Activated CD4-positive, alpha-beta memory T cell treated with anti-CD3 and anti-CD28 coated beads, Interleukin-2, amount 10 ng/mL, durations not matched to agents 7 days and 5 days (primary cell): ENCODE measurements at regions not wholly inside any gene's neighbourhood (a gene's known extent, or its start where the extent isn't known, plus 50 kb on each side); places are given as distances from the start of the nearest gene placed in this dataset.
"Not testable (repeated sequence)": the region's sequence is repeated elsewhere in the genome, so short reads cannot be mapped to it uniquely, and the experiment has no call there.

Experiments used
- CTCF ChIA-PET: fragments of 350-600 bp; sonication (Branson Sonifier 250); formaldehyde crosslinking; loops from one replicate; lab custom pipeline; 2021; ENCODE audit warnings: antibody characterized with exemption, inconsistent platforms; lab: Charles Lee
- POLR2A ChIA-PET: fragments of 350-600 bp; sonication (Branson Sonifier 250); formaldehyde crosslinking; loops from one replicate; lab custom pipeline; 2021; ENCODE audit warnings: antibody characterized with exemption; lab: Charles Lee
- DNase-seq: peaks from one replicate; pipeline ENCODE4 v3.0.0-alpha.2; 2020
- H3K27ac Mint-ChIP-seq: one replicate; pipeline ENCODE4 v1.8.0; 2021; ENCODE audit warnings: mild to moderate bottlenecking, mixed read lengths
- H3K27me3 Mint-ChIP-seq: one replicate; pipeline ENCODE4 v1.8.0; 2021; ENCODE audit warnings: mixed read lengths
- H3K36me3 Mint-ChIP-seq: one replicate; pipeline ENCODE4 v1.8.0; 2021; ENCODE audit warnings: low read depth, mixed read lengths
- H3K4me1 Mint-ChIP-seq: one replicate; pipeline ENCODE4 v1.8.0; 2021; ENCODE audit warnings: mixed read lengths
- H3K4me3 Mint-ChIP-seq: one replicate; pipeline ENCODE4 v1.8.0; 2021; ENCODE audit warnings: mild to moderate bottlenecking, mixed read lengths
- H3K9me3 Mint-ChIP-seq: one replicate; pipeline ENCODE4 v1.8.0; 2021; ENCODE audit warnings: mixed read lengths

- Mint-ChIP-seq H3K4me3 (no peak overlapping the region), H3K4me1 (no peaks in the 10 kb centered on the region), H3K27me3 (no peaks in the 10 kb centered on the region), H3K27ac (no peak overlapping the region), H3K9me3 (no peaks in the 10 kb centered on the region), H3K36me3 (no peaks in the 10 kb centered on the region)
- POLR2A ChIA-PET = no interaction called here
- DNase-seq = no peak
- CTCF ChIA-PET = no interaction called here
Observed at GRCh38 chr9:71268871-71269635, 147.6 kb upstream of the TRPM3 start.

GRCh38 chr9:71263451-71263850 is 142.0 kb upstream of the TRPM3 start:
- ChIA-PET POLR2A (no interaction called here), CTCF (no interaction called here)
- Mint-ChIP-seq H3K4me1 (no peaks in the 10 kb centered on the region), H3K36me3 (no peaks in the 10 kb centered on the region), H3K27me3 (no peaks in the 10 kb centered on the region), H3K4me3 (no peak overlapping the region), H3K27ac (no peak overlapping the region), H3K9me3 (no peaks in the 10 kb centered on the region)
- DNase-seq = no peak

GRCh38 chr9:71260419-71260818 is 139.0 kb upstream of the TRPM3 start:
- H3K4me1 Mint-ChIP-seq, H3K9me3 Mint-ChIP-seq, POLR2A ChIA-PET, H3K27ac Mint-ChIP-seq, H3K4me3 Mint-ChIP-seq, DNase-seq, H3K27me3 Mint-ChIP-seq, H3K36me3 Mint-ChIP-seq: not testable (repeated sequence)
- CTCF ChIA-PET = interaction anchor here (1.6 kb wide), 1 partner anchor 25 kb away, joined by 3 read pairs; no protein-coding TSS in a partner anchor

GRCh38 chr9:71254592-71255277 is 133.3 kb upstream of the TRPM3 start:
- no peaks in the 10 kb centered on the region for H3K9me3 Mint-ChIP-seq
- H3K36me3 Mint-ChIP-seq = no peaks in the 10 kb centered on the region
- no peak for DNase-seq
- H3K4me3 Mint-ChIP-seq = no peak overlapping the region
- no peak overlapping the region for H3K27ac Mint-ChIP-seq
- POLR2A ChIA-PET = no interaction called here
- H3K27me3 Mint-ChIP-seq = peaks cover 4% of the 10 kb centered on the region
- CTCF ChIA-PET = no interaction called here
- H3K4me1 Mint-ChIP-seq = no peaks in the 10 kb centered on the region

GRCh38 chr9:71253011-71253410 is 131.6 kb upstream of the TRPM3 start:
- Mint-ChIP-seq H3K4me3 (no peak overlapping the region), H3K4me1 (no peaks in the 10 kb centered on the region), H3K27ac (no peak overlapping the region), H3K9me3 (no peaks in the 10 kb centered on the region), H3K36me3 (no peaks in the 10 kb centered on the region), H3K27me3 (peaks cover 4% of the 10 kb centered on the region)
- POLR2A ChIA-PET = no interaction called here
- DNase-seq = no peak
- CTCF ChIA-PET = no interaction called here

GRCh38 chr9:71250581-71250980 is 129.2 kb upstream of the TRPM3 start:
- H3K4me1 Mint-ChIP-seq = no peaks in the 10 kb centered on the region
- H3K36me3 Mint-ChIP-seq = no peaks in the 10 kb centered on the region
- no peak overlapping the region for H3K27ac Mint-ChIP-seq
- POLR2A ChIA-PET = no interaction called here
- H3K9me3 Mint-ChIP-seq = no peaks in the 10 kb centered on the region
- H3K4me3 Mint-ChIP-seq = no peak overlapping the region
- peaks cover 4% of the 10 kb centered on the region for H3K27me3 Mint-ChIP-seq
- CTCF ChIA-PET = interaction anchor here (1.2 to 3.2 kb wide), 2 partner anchors 322 to 611 kb away, joined by 3 to 15 read pairs; no protein-coding TSS in a partner anchor
- no peak for DNase-seq

GRCh38 chr9:71249729-71250317 is 128.4 kb upstream of the TRPM3 start:
- Mint-ChIP-seq H3K27me3 (peaks cover 4% of the 10 kb centered on the region), H3K4me1 (no peaks in the 10 kb centered on the region), H3K36me3 (no peaks in the 10 kb centered on the region), H3K4me3 (no peak overlapping the region), H3K27ac (no peak overlapping the region), H3K9me3 (no peaks in the 10 kb centered on the region)
- no peak for DNase-seq
- CTCF ChIA-PET = interaction anchor here (1.2 to 3.2 kb wide), 3 partner anchors 14 to 610 kb away, joined by 3 to 15 read pairs (median 3); no protein-coding TSS in a partner anchor
- POLR2A ChIA-PET = no interaction called here

GRCh38 chr9:71245651-71246050 is 124.2 kb upstream of the TRPM3 start:
- no peaks in the 10 kb centered on the region for H3K36me3 Mint-ChIP-seq
- no peak overlapping the region for H3K27ac Mint-ChIP-seq
- H3K27me3 Mint-ChIP-seq = peaks cover 2% of the 10 kb centered on the region
- no peaks in the 10 kb centered on the region for H3K4me1 Mint-ChIP-seq
- no peak overlapping the region for H3K4me3 Mint-ChIP-seq
- no peak for DNase-seq
- no peaks in the 10 kb centered on the region for H3K9me3 Mint-ChIP-seq
- CTCF ChIA-PET = no interaction called here
- POLR2A ChIA-PET = no interaction called here

GRCh38 chr9:71243951-71244350 is 122.5 kb upstream of the TRPM3 start:
- CTCF ChIA-PET = no interaction called here

GRCh38 chr9:71242081-71242480 is 120.7 kb upstream of the TRPM3 start:
- no peak for DNase-seq
- H3K4me1 Mint-ChIP-seq = no peaks in the 10 kb centered on the region
- ChIA-PET CTCF (interaction anchor here (0.7 kb wide), 1 partner anchor 602 kb away, joined by 3 read pairs; no protein-coding TSS in a partner anchor), POLR2A (no interaction called here)
- H3K27me3 Mint-ChIP-seq = no peaks in the 10 kb centered on the region
- no peaks in the 10 kb centered on the region for H3K36me3 Mint-ChIP-seq
- H3K9me3 Mint-ChIP-seq = no peaks in the 10 kb centered on the region
- H3K27ac Mint-ChIP-seq = no peak overlapping the region
- H3K4me3 Mint-ChIP-seq = no peak overlapping the region

More at GRCh38 chr9:71243951-71244350, 122.5 kb upstream of the TRPM3 start:
- POLR2A ChIA-PET = no interaction called here
- H3K4me3 Mint-ChIP-seq = no peak overlapping the region
- no peak for DNase-seq
- no peaks in the 10 kb centered on the region for H3K27me3 Mint-ChIP-seq
- H3K4me1 Mint-ChIP-seq = no peaks in the 10 kb centered on the region
- no peak overlapping the region for H3K27ac Mint-ChIP-seq
- H3K36me3 Mint-ChIP-seq = no peaks in the 10 kb centered on the region
- no peaks in the 10 kb centered on the region for H3K9me3 Mint-ChIP-seq

GRCh38 chr9:71237051-71237450 is 115.6 kb upstream of the TRPM3 start:
- H3K4me3 Mint-ChIP-seq = no peak overlapping the region
- H3K36me3 Mint-ChIP-seq = no peaks in the 10 kb centered on the region
- H3K9me3 Mint-ChIP-seq = no peaks in the 10 kb centered on the region
- H3K27me3 Mint-ChIP-seq = no peaks in the 10 kb centered on the region
- ChIA-PET CTCF (no interaction called here), POLR2A (no interaction called here)
- no peak for DNase-seq
- no peaks in the 10 kb centered on the region for H3K4me1 Mint-ChIP-seq
- no peak overlapping the region for H3K27ac Mint-ChIP-seq

- POLR2A ChIA-PET = no interaction called here
- H3K27ac Mint-ChIP-seq = no peak overlapping the region
- H3K4me3 Mint-ChIP-seq = no peak overlapping the region
Observed at GRCh38 chr9:71233646-71234045, 112.2 kb upstream of the TRPM3 start.

GRCh38 chr9:71223953-71224538 is 102.6 kb upstream of the TRPM3 start:
- H3K4me1 Mint-ChIP-seq = no peaks in the 10 kb centered on the region
- no peak overlapping the region for H3K27ac Mint-ChIP-seq
- DNase-seq = no peak
- H3K36me3 Mint-ChIP-seq = no peaks in the 10 kb centered on the region
- CTCF ChIA-PET = no interaction called here
- POLR2A ChIA-PET = no interaction called here
- no peaks in the 10 kb centered on the region for H3K27me3 Mint-ChIP-seq
- H3K4me3 Mint-ChIP-seq = no peak overlapping the region
- no peaks in the 10 kb centered on the region for H3K9me3 Mint-ChIP-seq

More at GRCh38 chr9:71233646-71234045, 112.2 kb upstream of the TRPM3 start:
- CTCF ChIA-PET = no interaction called here
- DNase-seq = no peak
- Mint-ChIP-seq H3K9me3 (no peaks in the 10 kb centered on the region), H3K4me1 (no peaks in the 10 kb centered on the region), H3K36me3 (no peaks in the 10 kb centered on the region), H3K27me3 (no peaks in the 10 kb centered on the region)
